Fibroblast of mammary gland (primary cell): ENCODE measurements at regions not wholly inside any gene's neighbourhood (a gene's known extent, or its start where the extent isn't known, plus 50 kb on each side); places are given as distances from the start of the nearest gene placed in this dataset.
A peak's percentile ranks its signal among the peaks of the same experiment; 100 is the strongest.

ENCODE experiments used
- DNase-seq: peaks from one replicate; pipeline ENCODE4 v3.0.0-alpha.2; 2010; ENCODE audit warnings: low read depth
- H3K4me3 ChIP-seq: 2 replicates; pipeline ENCODE4 v1.5.1; 2011; ENCODE audit warnings: low read depth, mild to moderate bottlenecking, low read length, moderate library complexity; ENCODE audit not compliant: control insufficient read depth
- TF ChIP-seq, protein P1 (sequence below): conservative IDR thresholded peaks from 2 replicates; pipeline ENCODE4 v1.5.1; 2011; ENCODE audit warnings: low read depth, low read length, inconsistent platforms; ENCODE audit not compliant: control insufficient read depth, insufficient read depth

DNA sequence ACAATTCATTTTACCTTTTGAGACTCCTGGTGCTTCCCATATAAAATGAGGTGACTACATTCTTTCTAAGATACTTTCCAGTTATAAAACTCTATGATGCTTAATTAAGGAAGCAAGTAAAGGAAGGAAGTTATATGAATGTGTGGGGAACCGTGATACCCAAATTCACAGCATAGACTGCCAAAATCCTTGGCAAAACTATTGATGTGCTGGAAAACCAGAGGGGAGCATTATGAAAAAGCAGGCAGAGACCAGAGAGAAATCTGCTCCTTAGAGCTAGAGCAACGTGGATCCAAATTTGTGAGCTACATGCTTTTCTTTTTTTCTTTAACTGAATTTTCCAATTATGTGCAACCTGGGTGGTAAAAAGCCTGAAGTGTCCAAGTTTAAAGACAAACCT, 201.4 kb upstream of the USP25 start:
- H3K4me3 ChIP-seq = no peak overlapping the region
- DNase-seq = no peak
- TF ChIP-seq, protein P1, sequence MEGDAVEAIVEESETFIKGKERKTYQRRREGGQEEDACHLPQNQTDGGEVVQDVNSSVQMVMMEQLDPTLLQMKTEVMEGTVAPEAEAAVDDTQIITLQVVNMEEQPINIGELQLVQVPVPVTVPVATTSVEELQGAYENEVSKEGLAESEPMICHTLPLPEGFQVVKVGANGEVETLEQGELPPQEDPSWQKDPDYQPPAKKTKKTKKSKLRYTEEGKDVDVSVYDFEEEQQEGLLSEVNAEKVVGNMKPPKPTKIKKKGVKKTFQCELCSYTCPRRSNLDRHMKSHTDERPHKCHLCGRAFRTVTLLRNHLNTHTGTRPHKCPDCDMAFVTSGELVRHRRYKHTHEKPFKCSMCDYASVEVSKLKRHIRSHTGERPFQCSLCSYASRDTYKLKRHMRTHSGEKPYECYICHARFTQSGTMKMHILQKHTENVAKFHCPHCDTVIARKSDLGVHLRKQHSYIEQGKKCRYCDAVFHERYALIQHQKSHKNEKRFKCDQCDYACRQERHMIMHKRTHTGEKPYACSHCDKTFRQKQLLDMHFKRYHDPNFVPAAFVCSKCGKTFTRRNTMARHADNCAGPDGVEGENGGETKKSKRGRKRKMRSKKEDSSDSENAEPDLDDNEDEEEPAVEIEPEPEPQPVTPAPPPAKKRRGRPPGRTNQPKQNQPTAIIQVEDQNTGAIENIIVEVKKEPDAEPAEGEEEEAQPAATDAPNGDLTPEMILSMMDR = no peak

DNA sequence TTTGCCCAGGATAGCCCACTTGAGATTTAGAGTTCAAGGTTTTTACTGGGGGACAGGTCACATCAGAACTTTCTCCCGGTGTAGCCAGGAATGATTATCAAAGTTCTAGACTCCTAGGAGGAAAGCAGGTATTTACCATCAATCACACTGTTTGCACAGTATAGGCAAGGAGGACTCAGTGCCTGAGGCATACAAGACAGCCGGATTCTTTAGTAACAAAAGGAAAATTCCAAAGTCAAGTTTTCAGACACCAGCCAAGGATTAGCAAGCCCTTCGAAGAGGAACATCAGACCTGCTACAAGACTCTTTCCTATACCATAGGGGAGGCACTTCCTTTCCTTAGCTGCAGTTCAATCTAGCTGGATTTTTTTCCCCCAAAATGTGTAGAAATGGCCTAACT, 197.8 kb upstream of the USP25 start:
- TF ChIP-seq, protein P1 = no peak
- H3K4me3 ChIP-seq = no peak overlapping the region
- DNase-seq = no peak

DNA sequence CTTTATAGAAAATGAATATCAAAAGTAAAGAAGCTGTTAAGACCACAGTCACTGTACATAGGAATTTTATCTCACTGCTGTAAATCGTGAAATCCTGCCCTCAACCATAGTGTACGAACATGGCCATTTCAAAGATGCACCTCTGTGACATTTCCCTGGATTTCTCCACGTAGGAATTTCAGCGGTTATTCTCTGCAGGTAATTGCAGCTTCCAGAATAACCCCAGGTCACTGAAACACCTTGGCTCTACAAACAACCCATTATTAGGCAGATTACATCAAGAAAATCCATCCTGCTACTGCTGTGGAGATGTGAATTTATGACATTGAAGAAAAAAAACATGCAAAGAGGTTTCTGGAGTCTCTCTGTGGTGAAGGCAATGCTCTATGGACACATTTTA, 196.2 kb upstream of the USP25 start:
- TF ChIP-seq, protein P1 = no peak
- H3K4me3 ChIP-seq = no peak overlapping the region
- DNase-seq = no peak

DNA sequence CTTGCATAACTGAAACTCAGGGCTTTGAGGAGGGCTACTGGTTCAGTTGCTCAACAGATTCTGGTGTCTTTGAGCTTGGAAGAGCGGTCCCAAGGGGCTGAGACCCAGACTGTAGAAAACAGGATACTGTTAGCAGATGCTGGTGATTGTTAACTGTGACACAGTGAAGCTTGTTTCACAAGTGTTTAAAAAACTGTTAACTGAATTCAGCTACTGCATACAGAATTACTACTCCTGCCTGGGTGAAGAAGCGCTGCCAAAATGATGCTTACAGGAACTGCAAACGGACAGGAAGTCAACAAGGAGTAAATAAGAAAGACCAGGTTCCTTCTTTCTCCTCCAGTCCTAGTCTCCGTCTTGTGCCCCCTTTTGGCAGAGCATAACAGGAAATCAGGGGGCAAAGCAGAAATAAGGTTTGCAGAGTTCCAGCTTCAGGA, 195.3 kb upstream of the USP25 start:
- no peak overlapping the region for H3K4me3 ChIP-seq
- TF ChIP-seq, protein P1 = no peak
- DNase-seq = no peak

DNA sequence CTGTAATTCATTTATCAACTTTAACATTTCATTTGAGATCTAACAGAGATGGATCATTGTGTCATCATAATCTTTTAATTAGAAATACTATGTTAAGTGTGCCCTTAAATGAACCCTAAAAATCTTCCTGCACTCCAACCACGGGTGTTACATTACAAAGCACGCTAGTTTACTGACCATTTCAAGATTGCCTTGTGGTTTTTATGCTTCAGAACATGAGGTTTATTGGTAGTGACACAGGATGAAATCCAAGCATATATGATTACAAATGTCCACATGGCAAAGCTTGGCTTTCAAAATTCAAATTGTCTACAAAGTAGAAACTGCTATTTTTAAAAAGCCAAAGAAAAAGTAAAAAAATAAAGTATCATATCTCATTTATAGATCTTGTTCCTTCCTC, 190.4 kb upstream of the USP25 start:
- H3K4me3 ChIP-seq = no peak overlapping the region
- peak; percentile 15 for DNase-seq
- TF ChIP-seq, protein P1 = no peak

DNA sequence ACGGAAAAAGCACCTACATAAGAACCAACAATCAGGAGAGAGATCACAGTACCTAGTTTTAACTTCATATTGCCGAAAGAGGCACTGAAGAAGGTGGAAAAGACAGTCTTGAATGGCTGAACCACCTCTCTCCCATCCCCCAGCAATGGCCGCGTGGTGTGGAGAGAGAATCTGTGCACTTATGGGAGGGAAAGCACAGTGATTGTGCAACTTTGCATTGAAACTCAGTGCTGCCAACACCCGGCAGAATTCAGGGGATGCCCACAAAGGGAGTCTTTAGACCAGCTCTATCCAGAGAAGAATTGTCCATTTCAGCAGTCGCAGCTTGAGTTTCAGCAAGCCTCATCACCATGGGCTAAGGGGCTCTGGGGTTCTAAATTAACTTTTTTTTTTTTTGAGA, 186.3 kb upstream of the USP25 start:
- no peak overlapping the region for H3K4me3 ChIP-seq
- no peak for DNase-seq
- TF ChIP-seq, protein P1 = no peak

DNA sequence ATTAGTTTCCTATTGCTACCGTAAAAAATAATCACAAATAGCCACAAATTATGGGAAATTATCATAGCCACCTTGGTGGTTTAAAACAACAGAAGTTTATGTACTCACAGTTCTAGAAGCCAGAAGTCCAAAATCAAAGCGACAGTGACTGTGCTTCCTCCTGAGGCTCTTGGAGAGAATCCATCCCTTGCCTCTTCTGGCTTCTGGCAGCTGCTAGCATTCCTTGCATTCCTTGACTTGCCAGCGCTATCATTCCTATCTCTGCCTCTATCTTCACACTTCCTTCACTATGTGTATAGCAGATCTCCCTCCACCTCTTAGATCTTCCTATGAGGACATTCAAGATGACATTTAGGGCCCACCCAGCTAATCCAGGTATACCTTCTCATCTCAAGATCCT, 180.1 kb upstream of the USP25 start:
- no peak for DNase-seq
- TF ChIP-seq, protein P1 = no peak
- H3K4me3 ChIP-seq = no peak overlapping the region
